SK-N-MC (cell line): ENCODE measurements at regions not wholly inside any gene's neighbourhood (a gene's known extent, or its start where the extent isn't known, plus 50 kb on each side); places are given as distances from the start of the nearest gene placed in this dataset.

Experiments used
- EZH2 ChIP-seq: fragments of 200-600 bp; sonication (generic); IDR thresholded peaks from one replicate; pipeline ENCODE4 v1.6.1; 2017; ENCODE audit warnings: antibody characterized with exemption
- POLR2AphosphoS5 ChIP-seq: IDR thresholded peaks from 2 replicates; pipeline ENCODE4 v1.6.1; 2012; ENCODE audit warnings: mild to moderate bottlenecking, low read depth, low read length, borderline replicate concordance

- TF ChIP-seq POLR2AphosphoS5 (no peak), EZH2 (no peak)
Observed at GRCh38 chr2:17249249-17249648, 269.0 kb downstream of the RAD51AP2 start.
